Upper lobe of right lung (tissue), 1 donor: ENCODE measurements at regions not wholly inside any gene's neighbourhood (a gene's known extent, or its start where the extent isn't known, plus 50 kb on each side); places are given as distances from the start of the nearest gene placed in this dataset.

Experiments used
- ATAC-seq: fragments of 200-7000 bp; cut with Tn5 transposase; one replicate; pipeline ENCODE4 v1.9.1; 2020; ENCODE audit warnings: mild to moderate bottlenecking, moderate library complexity
- DNase-seq: peaks from one replicate; pipeline ENCODE4 v3.0.0-alpha.2; 2020
- H3K27ac ChIP-seq: fragments of 200-600 bp; one replicate; pipeline ENCODE4 v1.8.0; 2022
- H3K27me3 ChIP-seq: fragments of 200-600 bp; one replicate; pipeline ENCODE4 v1.8.0; 2022; ENCODE audit warnings: mild to moderate bottlenecking
- H3K36me3 ChIP-seq: fragments of 200-600 bp; one replicate; pipeline ENCODE4 v1.8.0; 2022
- H3K4me1 ChIP-seq: fragments of 200-600 bp; one replicate; pipeline ENCODE4 v1.8.0; 2022
- H3K4me3 ChIP-seq: fragments of 200-600 bp; one replicate; pipeline ENCODE4 v1.8.0; 2022; ENCODE audit warnings: mild to moderate bottlenecking
- H3K9me3 ChIP-seq: fragments of 200-600 bp; one replicate; pipeline ENCODE4 v1.8.0; 2022
- CTCF ChIP-seq: fragments of 200-600 bp; IDR thresholded peaks from one replicate; pipeline ENCODE4 v1.8.0; 2022; ENCODE audit warnings: antibody characterized with exemption
- intact Hi-C: fragments of 100-400 bp; cut with DNase I; formaldehyde crosslinking; loops from one replicate; pipeline ENCODE4 v1.11.0; 2022
- donor health status: DM: no; HTN: yes; CAD: no; lungs with severe emphysema.

GRCh38 chr9:20054734-20055133, 265.9 kb upstream of the SLC24A2 start:
- Histone ChIP-seq H3K27me3 (peaks cover 6% of the 10 kb centered on the region), H3K27ac (no peak overlapping the region), H3K4me1 (no peaks in the 10 kb centered on the region), H3K4me3 (no peak overlapping the region), H3K36me3 (no peaks in the 10 kb centered on the region), H3K9me3 (no peaks in the 10 kb centered on the region)
- TF ChIP-seq CTCF, result no peak
- intact Hi-C loops, result no loop called here
- DNase-seq (no peak), ATAC-seq (no peak)

- H3K27ac ChIP-seq, result no peak overlapping the region
- H3K27me3 ChIP-seq, result no peaks in the 10 kb centered on the region
- no peak overlapping the region for H3K4me3 ChIP-seq
- H3K9me3 ChIP-seq, result no peaks in the 10 kb centered on the region
- H3K4me1 ChIP-seq, result no peaks in the 10 kb centered on the region
- DNase-seq (no peak), ATAC-seq (no peak)
- no peak for TF ChIP-seq CTCF
- intact Hi-C loops, result no loop called here
- H3K36me3 ChIP-seq, result no peaks in the 10 kb centered on the region
Observed at GRCh38 chr9:20048985-20049384, 260.1 kb upstream of the SLC24A2 start.

GRCh38 chr9:20048437-20048836, 259.6 kb upstream of the SLC24A2 start:
- DNase-seq (no peak), ATAC-seq (no peak)
- intact Hi-C loops, result no loop called here
- H3K36me3 ChIP-seq, result no peaks in the 10 kb centered on the region
- no peaks in the 10 kb centered on the region for H3K4me1 ChIP-seq
- H3K4me3 ChIP-seq, result no peak overlapping the region
- no peak overlapping the region for H3K27ac ChIP-seq
- H3K9me3 ChIP-seq, result no peaks in the 10 kb centered on the region
- no peak for TF ChIP-seq CTCF
- no peaks in the 10 kb centered on the region for H3K27me3 ChIP-seq

- Histone ChIP-seq H3K27ac (no peak overlapping the region), H3K27me3 (no peaks in the 10 kb centered on the region), H3K4me1 (no peaks in the 10 kb centered on the region), H3K9me3 (no peaks in the 10 kb centered on the region), H3K36me3 (no peaks in the 10 kb centered on the region), H3K4me3 (no peak overlapping the region)
- no peak for TF ChIP-seq CTCF
- DNase-seq (no peak), ATAC-seq (no peak)
- intact Hi-C loops, result no loop called here
Observed at GRCh38 chr9:20044686-20045085, 255.8 kb upstream of the SLC24A2 start.

- Histone ChIP-seq H3K36me3 (no peaks in the 10 kb centered on the region), H3K4me1 (no peaks in the 10 kb centered on the region), H3K27me3 (no peaks in the 10 kb centered on the region), H3K4me3 (no peak overlapping the region), H3K27ac (no peak overlapping the region), H3K9me3 (no peaks in the 10 kb centered on the region)
- ATAC-seq (no peak), DNase-seq (no peak)
- intact Hi-C loops, result no loop called here
- no peak for TF ChIP-seq CTCF
Observed at GRCh38 chr9:20043461-20043860, 254.6 kb upstream of the SLC24A2 start.

GRCh38 chr9:20043035-20043434, 254.2 kb upstream of the SLC24A2 start:
- DNase-seq (no peak), ATAC-seq (no peak)
- intact Hi-C loops, result no loop called here

More at GRCh38 chr9:20043035-20043434, 254.2 kb upstream of the SLC24A2 start:
- TF ChIP-seq CTCF, result no peak
- no peaks in the 10 kb centered on the region for H3K4me1 ChIP-seq
- no peaks in the 10 kb centered on the region for H3K36me3 ChIP-seq
- H3K9me3 ChIP-seq, result no peaks in the 10 kb centered on the region
- no peaks in the 10 kb centered on the region for H3K27me3 ChIP-seq
- H3K27ac ChIP-seq, result no peak overlapping the region
- no peak overlapping the region for H3K4me3 ChIP-seq
